GM19455 (cell line): ENCODE measurements at regions not wholly inside any gene's neighbourhood (a gene's known extent, or its start where the extent isn't known, plus 50 kb on each side); places are given as distances from the start of the nearest gene placed in this dataset.
"Not testable (repeated sequence)": the region's sequence is repeated elsewhere in the genome, so short reads cannot be mapped to it uniquely, and the experiment has no call there.

Source experiments
- ATAC-seq: cut with Tn5 transposase; IDR thresholded peaks from one replicate; pipeline ENCODE4 v1.9.1; 2021; ENCODE audit not compliant: unreplicated experiment

GRCh38 chr2:87505909-87506308 lies 242.0 kb upstream of the PLGLB2 start:
- ATAC-seq, result not testable (repeated sequence)

DNA sequence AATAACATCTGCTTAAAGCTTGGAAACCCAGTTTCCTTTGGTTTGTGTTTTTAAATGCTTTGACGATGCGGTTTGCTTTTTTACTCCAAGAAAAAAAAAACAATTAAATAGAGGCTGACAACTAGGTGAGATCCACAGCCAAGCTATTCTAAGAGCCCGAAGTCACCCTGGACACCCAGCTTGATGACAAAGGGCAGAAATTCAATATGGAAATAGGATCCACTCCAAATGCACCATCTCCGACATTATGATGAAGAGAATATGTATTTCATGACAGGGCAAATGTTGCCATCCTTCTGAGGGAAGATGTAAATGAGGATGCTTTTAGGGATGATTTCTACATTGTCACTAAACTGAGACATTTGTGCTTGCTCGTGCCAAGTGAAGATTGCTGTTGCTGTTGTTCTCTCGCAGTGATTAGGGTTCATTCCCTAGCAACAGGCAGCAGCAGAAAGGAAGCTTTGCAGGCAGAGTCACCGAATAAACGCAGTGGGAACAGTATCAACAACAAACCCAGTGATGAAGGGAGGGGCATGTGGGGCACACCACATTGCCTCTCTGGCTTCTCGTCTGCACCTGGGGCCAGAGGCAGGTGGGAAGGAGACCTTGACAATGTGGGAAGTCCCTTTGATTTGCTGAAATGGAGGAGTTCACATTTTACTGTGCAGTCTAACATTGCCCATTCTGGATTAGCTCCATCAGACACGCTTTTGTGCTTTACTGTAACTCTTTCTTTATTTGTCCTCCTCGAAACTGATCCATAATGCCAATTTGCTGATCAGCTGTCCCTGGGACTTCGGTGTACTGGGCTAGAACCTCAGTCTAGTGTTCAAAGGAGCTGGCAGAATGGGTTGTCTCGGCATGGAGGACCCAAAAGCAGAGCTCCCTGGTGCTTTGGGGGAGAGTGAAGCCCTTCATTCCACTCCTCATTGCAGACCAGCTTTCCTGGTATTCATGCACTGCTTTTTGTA lies 240.2 kb upstream of the PLGLB2 start:
- ATAC-seq, result not testable (repeated sequence)

- not testable (repeated sequence) for ATAC-seq
Observed at GRCh38 chr2:87511195-87511778, 236.6 kb upstream of the PLGLB2 start.

GRCh38 chr2:87512864-87513530 lies 234.9 kb upstream of the PLGLB2 start:
- not testable (repeated sequence) for ATAC-seq

- peak; percentile 45 for ATAC-seq
Observed at GRCh38 chr2:87514034-87514433, 233.9 kb upstream of the PLGLB2 start.

DNA sequence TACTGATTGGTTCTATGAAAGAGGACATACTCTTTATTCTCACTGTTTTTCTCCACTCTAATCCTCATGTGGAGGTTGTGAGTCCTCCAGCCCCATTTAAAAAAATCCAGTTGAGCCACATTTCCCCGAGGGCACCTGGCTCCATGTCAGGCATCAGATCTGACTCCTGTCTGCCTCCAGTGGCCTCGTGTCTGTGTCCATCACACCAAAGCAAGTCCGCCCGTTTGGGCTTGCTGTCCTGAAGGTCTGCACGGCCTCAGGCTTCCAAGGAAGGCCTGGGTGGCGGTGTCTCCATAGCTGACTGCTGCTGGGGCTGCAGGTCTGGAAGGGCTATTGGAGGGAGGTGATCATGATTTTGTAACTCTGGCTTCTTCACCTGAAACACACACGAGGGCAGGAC lies 233.4 kb upstream of the PLGLB2 start:
- not testable (repeated sequence) for ATAC-seq

- ATAC-seq, result not testable (repeated sequence)
Observed at GRCh38 chr2:87515226-87515625, 232.7 kb upstream of the PLGLB2 start.

DNA sequence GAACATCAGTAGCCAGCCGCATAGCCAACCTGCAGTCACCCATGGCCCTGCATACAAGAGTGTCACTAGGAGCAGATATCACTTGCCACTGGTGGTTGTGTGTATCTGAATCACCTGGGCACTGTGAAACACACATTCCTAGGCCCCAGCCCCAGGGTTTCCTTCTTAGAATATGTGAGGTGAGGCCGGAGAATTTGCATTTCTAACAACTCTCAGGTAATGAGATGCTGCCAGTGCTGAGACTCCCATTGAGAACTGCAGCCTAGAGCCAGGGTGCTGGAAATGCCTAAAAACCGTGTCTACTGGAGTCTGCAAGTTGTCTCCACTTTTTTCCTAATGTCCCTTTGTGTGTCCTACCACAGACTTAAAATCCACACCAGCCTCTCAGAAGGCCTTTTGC lies 232.0 kb upstream of the PLGLB2 start:
- ATAC-seq, result not testable (repeated sequence)

- not testable (repeated sequence) for ATAC-seq
Observed at GRCh38 chr2:87516369-87516967, 231.4 kb upstream of the PLGLB2 start.

DNA sequence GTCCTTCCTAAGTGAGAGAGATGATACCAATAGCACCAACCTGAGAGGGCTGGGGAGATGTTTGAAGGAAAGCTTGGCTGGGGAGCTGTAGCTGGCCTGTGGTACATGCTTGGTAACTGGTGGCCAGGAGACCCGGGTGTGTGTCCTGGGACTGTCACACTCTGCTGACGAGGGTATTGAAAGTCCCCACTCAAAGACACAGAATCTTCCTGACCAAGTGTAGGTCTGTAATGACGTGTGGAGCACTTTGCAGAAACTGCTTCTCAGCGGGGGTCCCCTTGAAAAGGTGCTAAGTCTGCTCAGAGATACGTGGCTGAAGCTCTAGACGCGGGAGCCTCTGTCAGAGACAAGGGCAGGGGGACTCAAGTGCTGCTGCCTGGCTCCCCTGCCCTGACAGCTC lies 230.4 kb upstream of the PLGLB2 start:
- not testable (repeated sequence) for ATAC-seq

DNA sequence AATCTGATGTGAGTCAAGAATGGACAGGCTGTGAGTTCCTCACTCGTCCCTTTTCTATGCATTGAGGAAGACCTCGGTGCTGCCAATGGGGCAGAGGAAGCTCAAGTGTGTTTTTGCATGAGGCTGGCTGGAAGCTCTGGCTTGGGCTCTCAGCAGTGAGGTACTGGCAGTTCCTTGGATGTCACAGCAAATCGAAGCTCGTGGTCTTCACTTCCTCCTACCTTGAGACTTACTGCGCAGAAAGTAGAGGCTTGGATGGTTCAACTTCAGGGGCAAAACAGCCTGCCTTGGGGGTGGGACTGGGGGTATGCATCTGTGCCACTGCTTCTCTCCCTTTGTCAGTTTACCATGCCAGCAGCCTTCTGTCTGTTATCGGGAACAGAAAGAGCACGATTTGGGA lies 229.8 kb upstream of the PLGLB2 start:
- ATAC-seq, result not testable (repeated sequence)

- ATAC-seq, result not testable (repeated sequence)
Observed at GRCh38 chr2:87518547-87518946, 229.3 kb upstream of the PLGLB2 start.

DNA sequence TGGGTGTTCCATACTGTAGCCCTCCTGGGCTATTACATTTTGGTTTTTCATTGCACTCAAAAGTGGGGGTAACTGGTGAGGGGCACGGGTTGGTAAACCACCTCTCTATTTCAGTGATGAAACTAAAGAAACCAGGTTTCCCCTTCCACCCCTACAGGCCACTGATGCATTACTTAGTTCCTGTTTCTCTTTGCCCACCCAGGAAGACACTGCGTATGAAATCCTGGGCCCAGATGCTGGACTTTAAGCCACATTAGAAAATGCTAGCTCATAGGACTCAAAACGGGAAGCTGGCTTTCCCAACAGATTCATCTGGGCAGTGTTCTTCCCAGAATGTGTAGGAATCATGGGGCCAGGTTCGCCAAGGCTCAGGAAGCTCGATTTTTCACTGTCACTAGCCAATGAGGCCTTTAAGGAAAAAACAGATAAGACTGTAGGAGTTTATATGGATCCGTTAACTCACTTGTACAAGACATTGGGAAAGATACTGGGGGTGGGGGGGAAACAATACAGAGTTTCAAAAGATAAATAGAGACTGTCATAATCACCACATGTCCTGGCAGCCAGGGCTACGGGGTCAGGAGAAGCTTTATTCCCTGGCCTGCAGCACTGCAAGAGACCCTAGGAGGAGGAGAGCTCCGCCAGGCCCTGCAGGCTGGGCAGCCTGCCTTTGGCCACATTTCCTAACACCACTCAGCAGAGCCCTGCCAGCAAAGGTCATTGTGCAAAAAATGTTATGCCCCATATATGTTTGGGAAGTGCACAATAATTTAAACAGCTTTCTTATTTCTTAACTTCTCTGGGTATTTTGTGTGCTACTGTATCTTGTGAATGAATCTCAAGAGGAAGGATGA lies 228.5 kb upstream of the PLGLB2 start:
- not testable (repeated sequence) for ATAC-seq

- peak; percentile 73 for ATAC-seq
Observed at GRCh38 chr2:87521057-87521456, 226.8 kb upstream of the PLGLB2 start.

DNA sequence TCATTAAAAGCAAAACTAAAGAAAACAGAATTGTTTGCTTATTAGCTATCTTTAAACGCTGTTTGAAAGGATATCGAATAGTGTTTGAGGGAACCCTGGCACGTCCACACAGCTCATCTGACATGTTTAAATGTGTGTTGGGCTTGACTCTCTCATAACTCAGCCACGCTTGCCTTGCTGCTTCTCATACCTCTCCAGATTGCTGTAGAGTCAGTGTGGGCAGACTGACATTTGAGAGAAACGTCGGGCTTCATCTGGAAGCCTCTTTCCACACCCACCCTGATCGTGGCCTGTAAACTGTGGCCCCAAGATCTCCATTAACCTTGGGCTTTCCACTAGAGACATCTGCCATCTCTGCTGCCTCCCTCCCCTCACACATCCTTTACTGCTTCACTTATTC lies 226.4 kb upstream of the PLGLB2 start:
- not testable (repeated sequence) for ATAC-seq

- not testable (repeated sequence) for ATAC-seq
Observed at GRCh38 chr2:87524619-87525188, 223.2 kb upstream of the PLGLB2 start.

GRCh38 chr2:87525497-87525991 lies 222.3 kb upstream of the PLGLB2 start:
- not testable (repeated sequence) for ATAC-seq

- ATAC-seq, result not testable (repeated sequence)
Observed at GRCh38 chr2:87526258-87526657, 221.6 kb upstream of the PLGLB2 start.

GRCh38 chr2:87531968-87532715 lies 215.7 kb upstream of the PLGLB2 start:
- not testable (repeated sequence) for ATAC-seq
